GM23248 (cell line): ENCODE measurements at regions not wholly inside any gene's neighbourhood (a gene's known extent, or its start where the extent isn't known, plus 50 kb on each side); places are given as distances from the start of the nearest gene placed in this dataset.

Experiments
- DNase-seq: peaks from one replicate; pipeline ENCODE4 v3.0.0-alpha.2; 2015
- H2AFZ ChIP-seq: fragments of 200-600 bp; sonication (generic); 2 replicates; pipeline ENCODE4 v1.6.1; 2016; ENCODE audit warnings: antibody characterized with exemption
- H3F3A ChIP-seq: fragments of 200-600 bp; sonication (generic); 2 replicates; pipeline ENCODE4 v1.6.1; 2016; ENCODE audit warnings: mild to moderate bottlenecking, antibody characterized with exemption, mixed run types; ENCODE audit not compliant: insufficient read depth
- H3K27ac ChIP-seq: fragments of 200-600 bp; sonication (generic); 2 replicates; pipeline ENCODE4 v1.5.1; 2016; ENCODE audit warnings: mild to moderate bottlenecking
- H3K27me3 ChIP-seq: fragments of 200-600 bp; sonication (generic); replicated peaks from 2 replicates; pipeline ENCODE4 v1.6.1; 2016; ENCODE audit warnings: mild to moderate bottlenecking; ENCODE audit not compliant: insufficient read depth
- H3K36me3 ChIP-seq: fragments of 200-600 bp; sonication (generic); 2 replicates; pipeline ENCODE4 v1.6.1; 2016; ENCODE audit warnings: low read depth, mild to moderate bottlenecking
- H3K4me1 ChIP-seq: fragments of 200-600 bp; sonication (generic); 2 replicates; pipeline ENCODE4 v1.6.1; 2016; ENCODE audit warnings: mild to moderate bottlenecking; ENCODE audit not compliant: insufficient read depth
- H3K4me2 ChIP-seq: fragments of 200-600 bp; sonication (generic); one replicate; pipeline ENCODE4 v1.6.1; 2016; ENCODE audit warnings: mild to moderate bottlenecking; ENCODE audit not compliant: unreplicated experiment
- H3K4me3 ChIP-seq: fragments of 200-600 bp; sonication (generic); 2 replicates; pipeline ENCODE4 v1.5.1; 2016; ENCODE audit warnings: mild to moderate bottlenecking
- H3K79me2 ChIP-seq: fragments of 200-600 bp; sonication (generic); 2 replicates; pipeline ENCODE4 v1.6.1; 2016; ENCODE audit warnings: mild to moderate bottlenecking; ENCODE audit not compliant: insufficient read depth
- H3K9ac ChIP-seq: fragments of 200-600 bp; sonication (generic); 2 replicates; pipeline ENCODE4 v1.6.1; 2016; ENCODE audit warnings: mild to moderate bottlenecking
- H3K9me2 ChIP-seq: fragments of 200-600 bp; sonication (generic); 2 replicates; pipeline ENCODE4 v1.6.1; 2016; ENCODE audit warnings: mixed run types, mild to moderate bottlenecking, moderate library complexity; ENCODE audit not compliant: insufficient read depth
- H3K9me3 ChIP-seq: fragments of 200-600 bp; sonication (generic); one replicate; pipeline ENCODE4 v1.6.1; 2017; ENCODE audit warnings: low read depth
- H4K20me1 ChIP-seq: fragments of 200-600 bp; sonication (generic); 2 replicates; pipeline ENCODE4 v1.6.0; 2016; ENCODE audit not compliant: insufficient read depth
- EZH2 ChIP-seq: fragments of 200-600 bp; sonication (generic); IDR thresholded peaks from 2 replicates; pipeline ENCODE4 v1.6.1; 2018; ENCODE audit warnings: antibody characterized with exemption, mild to moderate bottlenecking; ENCODE audit not compliant: insufficient read depth, poor library complexity, severe bottlenecking
- EZH2phosphoT487 ChIP-seq: fragments of 200-600 bp; sonication (generic); IDR thresholded peaks from 2 replicates; pipeline ENCODE4 v1.6.1; 2018; ENCODE audit warnings: antibody characterized with exemption, moderate library complexity, mild to moderate bottlenecking, low read depth; ENCODE audit not compliant: insufficient read depth
- WGBS, 2 experiments: methylation state at CpG; one replicate each; pipeline ENCODE4 v1.1.6; 2015 to 2017; ENCODE audit warnings: low lambda C conversion rate in 2 of 2, low coverage in 1 of 2; ENCODE audit errors: missing lambda C conversion rate in 2 of 2; 5-methylcytosine and 5-hydroxymethylcytosine counted together
- in situ Hi-C: fragments of 300-500 bp; cut with MboI; formaldehyde crosslinking; loops from 2 replicates; pipeline ENCODE4 v1.15.0; 2020

GRCh38 chr7:19206721-19207120 is 61.5 kb upstream of the FERD3L start:
- Histone ChIP-seq H3K4me1 (no peaks in the 10 kb centered on the region), H2AFZ (no peak overlapping the region), H3K4me2 (no peak overlapping the region), H3K79me2 (no peaks in the 10 kb centered on the region), H3K36me3 (no peaks in the 10 kb centered on the region), H3K27me3 (no peaks in the 10 kb centered on the region), H4K20me1 (no peaks in the 10 kb centered on the region), H3K9me2 (no peaks in the 10 kb centered on the region), H3F3A (no peaks in the 10 kb centered on the region), H3K9ac (no peak overlapping the region), H3K9me3 (no peaks in the 10 kb centered on the region), H3K27ac (no peak overlapping the region), H3K4me3 (no peak overlapping the region)
- WGBS, 2 experiments = 75 to 84% methylated on average over 4 of the region's 4 CpGs
- no peak for DNase-seq
- TF ChIP-seq EZH2phosphoT487 = no peak
- TF ChIP-seq EZH2 = no peak
- in situ Hi-C loops = no loop called here

- Histone ChIP-seq H3K27ac (no peak overlapping the region), H3K4me3 (no peak overlapping the region), H3K9me2 (no peaks in the 10 kb centered on the region), H3F3A (no peaks in the 10 kb centered on the region), H3K4me2 (no peak overlapping the region), H3K9me3 (no peaks in the 10 kb centered on the region), H3K27me3 (no peaks in the 10 kb centered on the region), H3K9ac (no peak overlapping the region), H2AFZ (no peak overlapping the region), H3K79me2 (no peaks in the 10 kb centered on the region), H3K36me3 (no peaks in the 10 kb centered on the region), H4K20me1 (no peaks in the 10 kb centered on the region), H3K4me1 (no peaks in the 10 kb centered on the region)
- peak; percentile 17 for DNase-seq
- 65 to 70% methylated on average over 4 of the region's 4 CpGs for WGBS, 2 experiments
- in situ Hi-C loops = no loop called here
- TF ChIP-seq EZH2 = no peak
- TF ChIP-seq EZH2phosphoT487 = no peak
Observed at GRCh38 chr7:19203686-19204085, 58.5 kb upstream of the FERD3L start.

- no peak overlapping the region for H2AFZ ChIP-seq
- DNase-seq = no peak
- H3K36me3 ChIP-seq = no peaks in the 10 kb centered on the region
- H3K27ac ChIP-seq = no peak overlapping the region
- no peak overlapping the region for H3K4me2 ChIP-seq
- H3K79me2 ChIP-seq = no peaks in the 10 kb centered on the region
- H3K4me1 ChIP-seq = no peaks in the 10 kb centered on the region
- H3K9me3 ChIP-seq = no peaks in the 10 kb centered on the region
- 35% methylated on average over 2 of the region's 2 CpGs for WGBS, 2 experiments
- H3K9ac ChIP-seq = no peak overlapping the region
- H3K9me2 ChIP-seq = no peaks in the 10 kb centered on the region
- TF ChIP-seq EZH2phosphoT487 (no peak), EZH2 (no peak)
- no peaks in the 10 kb centered on the region for H3K27me3 ChIP-seq
- H4K20me1 ChIP-seq = no peaks in the 10 kb centered on the region
- in situ Hi-C loops = no loop called here
- no peaks in the 10 kb centered on the region for H3F3A ChIP-seq
- no peak overlapping the region for H3K4me3 ChIP-seq
Observed at GRCh38 chr7:19202599-19202998, 57.4 kb upstream of the FERD3L start.
